Transverse colon (tissue), 3 donors: ENCODE measurements at regions not wholly inside any gene's neighbourhood (a gene's known extent, or its start where the extent isn't known, plus 50 kb on each side); places are given as distances from the start of the nearest gene placed in this dataset.
"Not testable (repeated sequence)": the region's sequence is repeated elsewhere in the genome, so short reads cannot be mapped to it uniquely, and the experiment has no call there.

Experiments used
- CTCF ChIP-seq, 5 experiments: fragments of 200-600 bp in 3 of 5; fragments of 450-650 bp in 2 of 5; sonication (generic) in 3 of 5; IDR thresholded peaks; 1 replicate in 2 of 5; 2 replicates in 3 of 5; pipeline ENCODE4 v1.5.1; 2016 to 2017; ENCODE audit warnings: antibody characterized with exemption in 5 of 5, inconsistent platforms in 3 of 5, mild to moderate bottlenecking in 2 of 5, moderate library complexity in 1 of 5
- POLR2A ChIP-seq: fragments of 450-650 bp; IDR thresholded peaks from one replicate; pipeline ENCODE4 v1.6.1; 2016; ENCODE audit warnings: antibody characterized with exemption, mild to moderate bottlenecking, moderate library complexity

DNA sequence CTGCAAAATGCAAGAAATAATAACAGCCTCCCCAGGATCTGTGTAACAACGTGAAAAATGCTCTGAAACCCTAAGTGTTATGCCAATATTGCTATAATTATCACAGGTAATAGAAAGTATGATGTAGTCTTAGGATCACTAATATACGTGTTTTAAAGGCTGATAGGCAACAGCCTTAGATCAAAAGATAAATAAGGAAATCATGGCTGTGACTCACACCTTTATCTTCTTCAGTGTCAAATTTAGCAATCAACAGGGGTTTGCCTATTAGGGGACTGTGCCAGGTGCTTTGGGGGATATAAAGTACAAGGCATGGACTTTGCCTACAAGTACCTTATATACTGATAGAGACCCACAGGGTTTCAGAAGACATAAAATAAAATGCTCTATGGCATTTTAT, 142.1 kb upstream of the VOPP1 start:
- not testable (repeated sequence) for TF ChIP-seq CTCF (IDR thresholded peaks at IDR 0.05); POLR2A
